NCI-H524 treated with DMSO at 0.1 percent for 48 hours (cell line): ENCODE measurements at regions not wholly inside any gene's neighbourhood (a gene's known extent, or its start where the extent isn't known, plus 50 kb on each side); places are given as distances from the start of the nearest gene placed in this dataset.
"Not testable (repeated sequence)": the region's sequence is repeated elsewhere in the genome, so short reads cannot be mapped to it uniquely, and the experiment has no call there.

Experiments used
- DNase-seq: peaks from one replicate; lab custom pipeline; 2025; lab: John Stamatoyannopoulos, UW

DNA sequence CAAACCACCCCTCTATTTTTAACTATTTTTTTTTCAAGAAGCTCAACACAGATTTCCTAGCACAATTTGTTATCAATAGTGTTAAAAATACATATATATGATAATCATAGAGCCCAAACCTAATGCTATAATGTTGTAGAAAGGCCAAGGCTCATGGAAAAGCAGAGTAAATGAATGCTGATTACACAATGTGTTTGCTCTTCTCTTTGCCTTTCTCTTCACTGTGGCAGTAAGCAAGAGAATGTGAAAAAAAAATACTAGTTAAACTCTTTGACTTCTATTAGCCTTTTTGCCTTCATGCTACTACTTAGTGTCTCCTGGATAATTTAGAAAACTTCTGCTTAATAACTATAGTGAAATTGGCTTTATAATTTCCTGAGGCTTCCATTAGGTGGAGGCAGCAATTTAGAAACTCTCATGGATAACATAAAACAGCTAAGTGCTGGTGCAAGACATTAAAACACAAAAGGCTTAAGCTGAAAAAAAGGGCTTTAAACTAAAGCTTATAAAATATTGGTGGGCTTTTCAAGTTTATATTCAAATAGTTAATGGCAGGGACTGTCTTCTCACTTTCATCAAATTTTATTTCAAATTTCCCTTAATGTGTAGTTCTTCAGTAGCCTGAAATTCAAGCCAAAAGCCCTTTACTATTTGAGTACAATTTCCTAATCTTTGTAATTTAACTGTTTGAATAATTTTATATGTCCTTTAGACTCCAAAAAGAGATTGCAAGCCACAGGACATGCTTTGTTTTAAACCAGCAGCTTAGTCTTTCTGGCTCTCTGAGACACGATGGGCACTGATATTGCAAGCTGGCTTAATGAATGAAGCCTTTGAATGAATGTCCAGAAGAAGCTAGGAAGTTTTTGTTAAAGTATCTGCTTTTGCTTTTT lies 2031.8 kb upstream of the CDH6 start:
- DNase-seq, result no peak

DNA sequence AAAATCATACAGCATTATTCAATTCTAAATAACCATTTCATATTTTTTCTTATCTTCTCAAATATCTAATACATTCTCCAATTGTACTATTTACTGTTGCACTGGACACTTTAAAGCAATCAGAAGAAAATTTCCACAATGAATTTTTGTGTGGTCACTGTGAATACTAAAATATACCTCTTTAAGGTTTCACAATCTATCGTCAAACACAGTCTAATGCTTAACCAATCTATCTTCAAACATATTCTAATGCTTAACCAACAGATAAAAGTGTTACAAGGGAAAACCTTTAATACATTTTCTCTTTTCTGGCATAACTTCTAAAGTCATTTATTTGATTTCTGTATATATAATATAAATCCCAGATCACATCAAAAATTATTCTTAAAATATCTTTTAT lies 2035.5 kb upstream of the CDH6 start:
- no peak for DNase-seq

DNA sequence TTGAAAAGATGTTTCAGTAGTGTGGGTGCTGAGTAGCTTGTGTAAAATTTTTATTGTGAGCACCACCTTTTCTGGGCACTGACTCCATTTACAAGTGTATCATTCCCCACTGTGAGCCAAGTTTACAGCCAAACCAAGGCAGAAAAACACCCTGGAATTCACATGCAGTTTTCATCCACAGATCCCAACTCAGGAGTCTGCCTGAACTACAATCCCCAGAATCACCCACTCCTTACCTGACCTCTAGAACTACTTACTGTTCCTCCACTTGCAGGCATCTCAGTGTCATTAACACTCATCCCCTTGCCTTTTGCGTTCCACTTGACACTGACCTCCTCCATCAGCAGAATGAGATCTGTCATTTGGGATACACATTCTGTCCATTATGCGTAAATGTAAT lies 2042.6 kb upstream of the CDH6 start:
- no peak for DNase-seq

DNA sequence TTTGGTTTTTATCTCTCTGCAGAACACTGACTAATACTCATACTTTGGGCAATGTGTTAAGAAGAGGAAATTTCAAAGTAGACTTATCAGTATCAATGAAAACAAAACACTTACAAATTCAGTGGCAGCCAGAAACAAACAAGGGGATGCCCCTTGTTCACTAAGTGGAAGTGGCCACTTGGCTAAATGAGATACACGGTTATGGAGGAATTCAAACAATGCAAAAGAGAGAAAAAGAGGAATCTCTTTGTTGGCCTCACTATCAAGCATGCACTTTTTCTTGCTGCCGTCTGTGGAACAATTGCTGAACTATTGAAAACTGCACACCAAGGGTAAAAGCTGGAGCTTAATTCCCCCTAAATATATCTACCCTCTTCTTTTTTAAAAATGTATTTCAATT lies 2044.9 kb upstream of the CDH6 start:
- no peak for DNase-seq

DNA sequence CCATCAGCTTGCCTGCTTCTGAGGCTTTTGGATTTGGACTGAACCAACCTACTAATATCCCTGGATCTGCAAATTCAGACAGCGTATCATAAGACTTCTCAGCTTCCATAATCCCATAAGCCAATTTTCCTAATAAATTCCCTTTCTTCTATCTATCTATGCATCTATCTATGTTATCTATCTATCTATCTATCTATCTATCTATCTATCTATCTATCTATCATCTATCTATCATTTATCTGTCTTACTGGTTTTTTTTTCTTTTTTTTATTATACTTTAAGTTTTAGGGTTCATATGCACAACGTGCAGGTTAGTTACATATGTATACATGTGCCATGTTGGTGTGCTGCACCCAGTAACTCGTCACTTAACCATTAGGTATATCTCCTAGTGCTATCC lies 2045.4 kb upstream of the CDH6 start:
- no peak for DNase-seq

DNA sequence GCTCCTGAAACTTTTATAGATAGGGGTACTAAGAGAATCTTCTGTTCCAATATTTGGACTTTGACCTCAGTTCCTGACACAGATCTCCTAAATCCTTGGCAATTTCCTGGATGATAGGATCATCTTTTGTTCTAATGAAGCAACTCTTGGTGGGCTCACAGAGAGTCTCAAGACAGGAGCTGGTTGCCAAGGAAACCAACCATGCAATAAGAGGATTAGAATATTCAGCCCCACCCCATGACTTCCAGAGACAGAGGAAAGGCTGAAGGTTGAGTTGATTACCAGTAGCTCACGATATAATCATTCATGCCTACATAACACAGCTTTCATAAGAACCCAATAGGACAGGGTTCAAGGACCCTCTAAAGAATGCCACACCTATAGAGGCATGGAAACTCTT lies 2050.2 kb upstream of the CDH6 start:
- DNase-seq, result peak; percentile 41

DNA sequence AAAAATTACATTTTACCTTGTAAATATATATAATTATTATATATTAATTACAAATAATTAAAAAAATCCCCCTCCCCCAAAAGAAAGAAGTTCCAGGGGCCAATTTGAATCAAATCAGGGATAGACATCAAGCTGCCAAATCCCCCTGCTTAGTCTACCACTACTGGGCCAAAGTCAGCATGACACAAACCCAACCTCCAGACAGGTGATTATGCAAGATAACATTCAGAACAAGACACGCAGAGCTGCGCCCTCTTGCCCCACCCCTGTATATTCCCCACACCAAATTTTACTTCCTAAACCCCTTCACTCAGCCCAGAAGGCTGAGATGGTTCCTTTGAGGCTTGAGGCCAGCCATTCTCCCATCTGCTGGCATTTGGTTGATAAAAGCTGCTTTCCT lies 2059.1 kb upstream of the CDH6 start:
- DNase-seq, result no peak

DNA sequence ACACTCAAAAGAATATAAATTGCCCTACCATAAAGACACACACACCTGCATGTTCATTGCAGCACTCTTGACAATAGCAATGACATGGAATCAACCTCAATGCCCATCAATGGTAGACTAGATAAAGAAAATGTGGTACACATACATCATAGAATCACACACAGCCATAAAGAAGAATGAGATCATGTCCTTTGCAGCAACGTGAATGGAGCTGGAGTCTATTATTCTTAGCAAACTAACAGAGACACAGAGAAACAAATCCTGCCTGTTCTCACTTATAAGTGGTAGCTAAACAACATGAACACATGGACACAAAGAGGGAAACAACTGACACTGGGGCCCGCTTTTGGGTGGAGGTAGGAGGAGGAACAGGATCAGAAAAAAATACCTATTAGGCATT lies 2062.2 kb upstream of the CDH6 start:
- DNase-seq, result no peak

DNA sequence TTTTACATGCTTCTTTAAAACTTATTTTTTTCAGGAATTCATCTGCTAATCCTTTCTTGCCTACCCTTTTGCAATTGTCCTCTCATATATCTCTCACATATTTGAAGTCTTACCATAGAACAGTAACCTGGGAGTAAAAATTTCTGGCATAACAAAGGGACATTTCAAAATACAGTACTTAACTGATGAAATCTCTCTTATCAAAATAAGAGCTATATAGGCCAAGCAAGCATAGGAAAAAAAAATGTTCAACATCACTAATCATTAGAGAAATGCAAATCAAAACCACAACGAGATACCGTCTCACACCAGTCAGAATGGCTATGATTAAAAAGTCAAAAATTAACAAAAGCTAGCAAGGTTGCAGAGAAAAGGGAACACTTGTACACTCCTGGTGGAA lies 2062.7 kb upstream of the CDH6 start:
- DNase-seq, result no peak

DNA sequence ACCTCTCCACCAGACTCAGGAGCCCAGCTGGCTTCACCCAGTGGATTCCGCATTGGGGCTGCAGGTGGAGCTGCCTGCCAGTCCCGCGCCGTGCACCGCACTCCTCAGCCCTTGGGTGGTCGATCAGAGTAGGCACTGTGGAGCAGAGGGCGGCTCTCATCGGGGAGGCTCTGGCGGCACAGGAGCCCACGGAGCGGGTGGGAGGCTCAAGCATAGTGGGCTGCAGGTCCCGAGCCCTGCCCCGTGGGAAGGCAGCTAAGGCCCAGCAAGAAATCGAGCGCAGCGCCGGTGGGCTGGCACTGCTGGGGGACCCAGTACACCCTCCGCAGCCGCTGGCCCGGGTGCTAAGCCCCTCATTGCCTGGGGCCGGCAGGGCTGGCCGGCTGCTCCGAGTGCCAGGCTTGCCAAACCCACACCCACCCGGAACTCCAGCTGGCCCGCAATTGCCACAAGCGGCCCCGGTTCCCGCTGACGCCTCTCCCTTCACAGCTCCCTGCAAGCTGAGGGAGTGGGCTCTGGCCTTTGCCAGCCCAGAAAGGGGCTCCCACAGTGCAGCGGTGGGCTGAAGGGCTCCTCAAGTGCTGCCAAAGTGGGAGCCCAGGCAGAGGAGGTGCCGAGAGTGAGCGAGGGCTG lies 2065.8 kb upstream of the CDH6 start:
- not testable (repeated sequence) for DNase-seq

DNA sequence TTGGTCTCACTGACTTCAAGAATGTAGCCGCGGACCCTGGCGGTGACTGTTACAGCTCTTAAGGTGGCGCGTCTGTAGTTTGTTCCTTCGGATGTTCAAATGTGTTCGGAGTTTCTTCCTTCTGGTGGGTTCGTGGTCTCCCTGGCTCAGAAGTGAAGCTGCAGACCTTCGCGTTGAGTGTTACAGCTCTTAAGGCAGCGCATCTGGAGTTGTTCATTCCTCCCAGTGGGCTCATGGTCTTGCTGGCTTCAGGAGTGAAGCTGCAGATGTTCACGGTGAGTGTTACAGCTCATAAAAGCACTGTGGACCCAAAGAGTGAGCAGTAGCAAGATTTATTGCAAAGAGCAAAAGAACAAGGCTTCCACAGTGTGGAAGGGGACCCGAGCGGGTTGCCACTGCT lies 2067.0 kb upstream of the CDH6 start:
- not testable (repeated sequence) for DNase-seq

DNA sequence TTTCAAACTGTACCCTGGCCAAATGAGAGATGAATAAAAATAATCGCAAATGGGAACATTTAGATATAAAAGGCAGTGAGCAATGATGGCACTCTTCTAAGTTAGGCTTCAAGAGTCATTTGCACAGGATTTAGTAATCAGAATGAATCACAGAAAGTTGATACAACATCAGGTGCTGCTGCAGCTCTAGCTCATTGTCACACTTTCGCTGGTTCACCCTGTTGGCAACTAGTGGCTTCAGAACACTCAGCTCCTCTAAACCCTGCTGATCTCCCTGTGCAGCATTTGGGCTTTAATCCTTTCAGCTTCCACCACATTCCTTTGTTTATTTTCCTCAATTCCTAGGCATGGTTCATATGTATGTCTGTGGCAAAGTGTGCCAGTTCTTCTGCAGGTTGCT lies 2071.2 kb upstream of the CDH6 start:
- DNase-seq, result no peak

DNA sequence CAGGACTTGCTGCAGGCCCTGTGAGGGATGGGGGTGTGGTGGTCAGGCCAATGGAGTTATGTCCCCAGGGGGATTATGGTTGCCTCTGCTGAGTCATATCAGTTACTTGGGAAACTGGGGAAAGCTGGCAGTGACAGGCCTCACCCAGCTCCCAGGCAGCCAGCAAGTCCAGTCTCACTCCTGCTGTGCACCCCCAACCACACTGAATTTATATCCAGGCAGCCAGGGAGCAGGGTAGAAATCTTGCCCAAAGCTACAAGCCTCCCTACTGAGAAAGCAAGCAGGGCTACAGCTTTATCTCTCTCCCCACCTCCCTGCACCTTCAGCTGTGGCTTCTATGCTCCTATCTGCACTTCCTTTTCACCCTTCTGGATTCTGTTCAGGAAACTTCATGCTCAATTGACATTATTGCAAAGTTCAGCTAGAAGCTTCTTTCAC lies 2076.0 kb upstream of the CDH9 start:
- DNase-seq, result no peak

DNA sequence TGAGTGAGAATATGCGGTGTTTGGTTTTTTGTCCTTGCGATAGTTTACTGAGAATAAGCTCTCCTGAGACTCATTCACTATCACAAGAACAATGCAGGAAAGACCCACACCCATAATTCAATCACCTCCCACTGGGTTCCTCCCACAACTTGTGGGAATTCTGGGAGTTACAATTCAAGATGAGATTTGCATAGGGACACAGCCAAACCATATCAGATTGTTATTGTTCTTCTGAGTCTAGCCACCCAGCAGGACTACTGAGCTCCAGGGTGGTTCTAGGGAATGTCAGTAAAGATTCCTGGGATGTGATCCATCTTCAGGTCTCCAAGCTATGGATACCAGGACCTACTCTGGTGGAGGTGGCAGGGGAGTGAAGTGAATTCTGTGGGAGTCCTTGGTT lies 2075.1 kb upstream of the CDH9 start:
- DNase-seq, result no peak

DNA sequence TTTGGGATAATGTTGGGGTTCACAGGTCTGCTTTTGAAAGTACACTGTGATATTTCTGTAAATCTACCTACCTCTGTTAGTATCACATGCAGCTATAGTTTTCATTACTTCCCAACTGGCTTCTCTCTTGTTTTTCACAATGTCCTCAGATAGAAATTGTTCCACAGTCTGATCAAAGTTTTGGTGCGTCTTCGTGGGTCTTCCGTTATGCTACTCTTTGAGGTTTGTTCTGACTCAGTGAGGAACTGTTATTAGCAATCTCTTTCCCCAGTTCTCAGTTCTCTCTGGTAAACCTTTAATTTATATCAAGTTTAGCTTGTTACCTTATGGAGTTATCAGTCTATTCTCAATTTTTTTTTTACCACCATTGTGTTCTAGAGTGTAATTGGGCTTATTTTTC lies 2061.2 kb upstream of the CDH9 start:
- DNase-seq, result no peak

DNA sequence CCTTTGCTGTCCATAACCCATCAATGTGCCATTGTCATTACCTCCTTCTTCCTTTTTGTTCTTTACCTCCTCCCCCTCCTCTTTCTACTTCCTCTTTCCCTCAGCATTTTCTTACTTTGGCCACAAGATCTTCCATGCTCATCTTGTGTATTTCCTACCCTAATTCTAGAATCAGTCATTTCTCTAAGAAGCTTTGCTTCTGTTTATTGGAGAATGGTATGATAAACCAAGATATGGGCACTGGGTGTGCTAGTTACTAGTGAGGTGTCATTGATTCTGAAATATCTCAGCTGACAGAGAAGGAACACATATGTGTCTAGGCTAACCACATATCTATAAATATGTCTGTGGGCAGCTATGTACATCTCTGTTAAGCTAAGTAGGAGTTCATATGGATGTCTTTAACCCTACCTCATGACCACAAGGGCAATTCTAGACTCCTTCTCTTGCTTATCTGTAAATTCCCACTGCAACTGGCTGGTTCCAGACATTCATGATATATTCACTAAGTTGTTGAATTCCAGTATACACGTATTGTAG lies 2051.3 kb upstream of the CDH9 start:
- no peak for DNase-seq

DNA sequence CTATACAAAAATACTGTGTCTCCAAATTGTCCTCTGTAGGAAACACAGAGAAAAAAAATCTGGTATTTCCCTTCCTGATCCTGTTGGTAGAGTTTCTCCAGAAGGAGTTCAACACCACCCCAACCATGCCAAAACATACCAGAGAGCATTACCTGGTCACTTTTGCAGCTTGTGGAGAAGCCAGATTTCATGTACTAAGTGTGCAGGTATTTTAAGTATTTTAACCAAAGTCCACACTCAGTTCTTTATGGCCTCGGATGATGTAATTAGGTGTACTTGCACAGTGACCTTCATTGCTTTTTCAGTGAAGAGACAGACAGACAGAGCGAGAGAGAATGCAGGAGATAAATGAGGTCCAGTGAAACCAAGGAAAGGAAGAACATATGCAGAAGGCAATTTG lies 2046.8 kb upstream of the CDH9 start:
- DNase-seq, result no peak

DNA sequence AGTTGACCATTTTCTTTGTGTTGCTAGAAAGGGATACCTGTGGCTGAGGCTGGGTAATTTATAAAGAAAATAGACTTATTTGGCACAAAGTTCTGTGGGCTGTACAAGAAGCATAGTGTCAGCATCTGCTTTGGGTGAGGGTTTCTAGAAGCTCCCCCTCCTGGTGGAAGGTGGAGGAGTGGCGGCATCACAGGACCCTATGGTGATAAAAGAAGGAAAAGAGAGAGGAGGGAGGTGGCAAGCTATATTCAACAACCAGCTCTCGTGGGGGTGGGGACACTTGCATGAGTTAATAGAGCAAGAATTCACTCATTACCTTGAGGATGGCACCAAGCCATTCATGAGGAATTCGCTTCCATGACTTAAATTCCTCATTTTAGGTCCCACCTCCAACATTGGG lies 2041.4 kb upstream of the CDH9 start:
- no peak for DNase-seq

DNA sequence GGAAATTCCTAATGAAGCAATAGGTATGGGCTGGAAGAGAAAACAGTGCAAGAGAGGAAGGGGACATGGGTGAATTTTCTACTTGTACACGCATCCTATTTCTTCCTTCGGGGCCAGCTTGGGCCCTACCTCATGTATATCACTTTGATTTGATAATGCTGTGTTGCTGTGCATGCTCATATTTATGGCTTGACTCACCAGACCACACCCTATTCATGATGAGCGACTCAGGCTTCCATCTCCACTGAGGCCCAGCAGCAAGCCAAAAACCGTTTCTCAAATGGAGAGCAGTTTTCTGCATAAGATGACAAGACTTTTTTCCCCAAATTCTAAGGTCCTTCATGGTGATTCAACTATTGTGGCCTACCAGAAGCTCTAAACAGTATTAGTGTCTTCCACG lies 2039.1 kb upstream of the CDH9 start:
- DNase-seq, result no peak

DNA sequence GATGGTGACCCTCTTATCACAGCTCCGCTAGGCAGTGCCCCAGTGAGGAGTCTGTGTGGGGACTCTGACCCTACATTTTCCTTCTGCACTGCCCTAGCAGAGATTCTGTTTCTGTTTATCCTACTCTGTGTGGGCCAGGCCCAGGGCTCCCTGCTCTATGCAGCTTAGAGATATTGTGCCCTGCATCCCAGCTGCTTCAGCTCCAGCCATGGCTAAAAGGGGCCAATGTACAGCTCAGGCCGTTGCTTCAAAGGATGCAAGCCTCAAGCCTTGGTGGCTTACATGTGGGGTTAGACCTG lies 2030.7 kb upstream of the CDH9 start:
- DNase-seq, result no peak

DNA sequence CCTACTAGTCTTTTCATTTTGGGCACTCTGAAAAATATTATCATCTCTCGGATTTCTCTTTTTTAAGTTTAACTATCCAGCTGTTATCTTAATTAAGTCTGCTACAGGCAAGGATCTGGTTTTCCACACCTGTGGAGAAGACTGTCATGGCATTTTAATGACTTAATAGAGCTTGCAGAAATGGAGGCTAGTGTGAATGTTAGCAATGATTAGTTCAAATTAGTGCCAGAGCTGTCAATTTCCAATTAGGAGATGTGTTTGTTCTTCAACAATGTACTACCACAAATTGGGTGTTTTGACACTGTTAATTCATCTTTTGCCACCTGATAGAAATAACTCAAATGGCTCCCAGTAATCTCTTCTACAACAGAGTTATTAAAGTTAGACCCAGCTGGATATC lies 2023.0 kb upstream of the CDH9 start:
- DNase-seq, result no peak

DNA sequence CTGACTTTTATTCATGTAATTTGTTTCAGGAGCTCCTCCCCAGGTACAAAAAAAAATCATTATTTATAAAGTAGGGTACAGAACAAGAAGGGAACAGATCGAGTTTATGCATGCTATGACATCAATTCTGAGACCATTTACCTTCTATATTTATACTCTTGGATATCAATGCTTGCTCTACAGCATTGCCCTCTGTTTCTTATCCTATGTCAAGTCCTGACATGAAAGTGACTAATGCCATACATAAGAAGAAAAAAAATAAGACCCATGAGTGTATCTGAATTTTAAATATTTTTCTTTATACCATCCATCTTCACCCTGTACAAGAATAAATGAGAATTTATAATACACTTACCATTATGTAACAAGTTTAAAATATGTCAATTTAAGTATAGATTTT lies 2016.3 kb upstream of the CDH9 start:
- no peak for DNase-seq

DNA sequence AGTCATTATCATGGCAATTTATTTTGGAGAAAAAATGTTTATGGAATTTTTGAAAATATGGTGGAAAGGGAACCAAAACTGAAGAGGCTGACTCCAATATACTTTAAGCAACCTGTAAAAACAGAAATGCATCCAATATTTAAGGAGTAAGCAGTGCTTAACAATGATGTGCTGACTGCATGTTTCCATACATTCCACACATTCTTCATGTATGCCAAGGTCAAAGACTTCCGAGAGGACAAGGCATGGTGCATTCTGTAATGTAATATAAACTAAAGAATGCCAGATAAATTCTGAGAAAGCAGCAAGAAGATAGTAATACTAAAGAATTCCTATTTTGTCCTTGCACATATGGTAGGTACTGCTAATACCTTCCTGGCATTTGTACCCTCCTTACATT lies 2015.9 kb upstream of the CDH9 start:
- DNase-seq, result no peak

DNA sequence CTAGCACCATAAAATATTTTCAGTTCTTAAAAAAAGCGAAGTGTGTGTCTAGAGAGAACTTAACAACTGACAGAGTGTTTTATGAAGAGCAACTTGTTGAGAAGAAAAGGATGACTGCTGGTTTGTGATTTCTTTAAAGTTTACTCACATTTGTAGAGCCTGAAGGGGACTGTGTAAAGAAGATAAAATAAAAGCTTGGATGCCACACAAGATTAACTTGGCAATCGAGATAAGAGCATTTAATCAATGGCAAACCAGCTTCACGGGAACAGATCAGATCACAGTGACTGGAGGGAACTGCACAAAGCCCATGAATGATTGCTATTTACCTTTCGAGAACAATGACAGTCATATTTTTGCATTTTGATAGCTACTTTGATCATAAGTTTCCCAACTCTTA lies 2013.1 kb upstream of the CDH9 start:
- no peak for DNase-seq
